Natural killer cell (primary cell): ENCODE measurements at regions not wholly inside any gene's neighbourhood (a gene's known extent, or its start where the extent isn't known, plus 50 kb on each side); places are given as distances from the start of the nearest gene placed in this dataset.

Experiments
- ATAC-seq, 3 donors: fragments of 150-1000 bp in 2 of 3; fragments of 200-7000 bp in 1 of 3; cut with Tn5 transposase; 1 replicate in 1 of 3; 2 replicates in 2 of 3; pipeline ENCODE4 v1.10.0; 2021; ENCODE audit warnings: mild to moderate bottlenecking in 2 of 3, moderate library complexity in 2 of 3
- DNase-seq, 2 donors: peaks; one replicate each; pipeline versions ENCODE4 v3.0.0 to v3.0.0-alpha.2; 2013 to 2021; ENCODE audit warnings: mixed read lengths in 1 of 2
- H3K27ac ChIP-seq: one replicate; pipeline ENCODE4 v1.5.1; 2013; ENCODE audit warnings: mild to moderate bottlenecking, low read length
- H3K27me3 ChIP-seq: one replicate; pipeline ENCODE4 v1.6.1; 2013; ENCODE audit warnings: low read length; ENCODE audit not compliant: control insufficient read depth, insufficient read depth
- H3K36me3 ChIP-seq: one replicate; pipeline ENCODE4 v1.6.1; 2013; ENCODE audit warnings: low read length; ENCODE audit not compliant: control insufficient read depth, insufficient read depth
- H3K4me1 ChIP-seq: one replicate; pipeline ENCODE4 v1.6.1; 2013; ENCODE audit warnings: low read length; ENCODE audit not compliant: control insufficient read depth, insufficient read depth
- H3K4me3 ChIP-seq: one replicate; pipeline ENCODE4 v1.5.1; 2013; ENCODE audit warnings: low read length
- H3K9me3 ChIP-seq: one replicate; pipeline ENCODE4 v1.6.1; 2013; ENCODE audit warnings: low read length; ENCODE audit not compliant: control insufficient read depth, insufficient read depth
- H3K27ac Mint-ChIP-seq, 2 donors: one replicate each; pipeline ENCODE4 v1.8.0; 2022; ENCODE audit warnings: mild to moderate bottlenecking in 2 of 2, mixed read lengths in 2 of 2, moderate library complexity in 1 of 2
- H3K27me3 Mint-ChIP-seq, 2 donors: one replicate each; pipeline ENCODE4 v1.8.0; 2022; ENCODE audit warnings: low read depth in 2 of 2, mixed read lengths in 2 of 2
- H3K36me3 Mint-ChIP-seq: one replicate; pipeline ENCODE4 v1.8.0; 2022; ENCODE audit warnings: mixed read lengths
- H3K4me1 Mint-ChIP-seq, 2 donors: one replicate each; pipeline ENCODE4 v1.8.0; 2022; ENCODE audit warnings: mixed read lengths in 2 of 2
- H3K4me3 Mint-ChIP-seq: one replicate; pipeline ENCODE4 v1.8.0; 2022; ENCODE audit warnings: mild to moderate bottlenecking, moderate library complexity, mixed read lengths
- H3K9me3 Mint-ChIP-seq, 2 donors: one replicate each; pipeline ENCODE4 v1.8.0; 2022; ENCODE audit warnings: mixed read lengths in 2 of 2
- WGBS: methylation state at CpG from one replicate; pipeline ENCODE4 v1.1.7; 2013; ENCODE audit warnings: missing lambda C conversion rate; ENCODE audit not compliant: insufficient coverage; 5-methylcytosine and 5-hydroxymethylcytosine counted together
- intact Hi-C: fragments of 100-400 bp; cut with micrococcal nuclease; formaldehyde crosslinking; loops from one replicate; pipeline ENCODE4 v1.14.2; 2022
- TF ChIP-seq, protein P1 (sequence below): fragments of 200-600 bp; IDR thresholded peaks from one replicate; pipeline ENCODE4 v1.8.0; 2022; ENCODE audit warnings: antibody characterized with exemption

DNA sequence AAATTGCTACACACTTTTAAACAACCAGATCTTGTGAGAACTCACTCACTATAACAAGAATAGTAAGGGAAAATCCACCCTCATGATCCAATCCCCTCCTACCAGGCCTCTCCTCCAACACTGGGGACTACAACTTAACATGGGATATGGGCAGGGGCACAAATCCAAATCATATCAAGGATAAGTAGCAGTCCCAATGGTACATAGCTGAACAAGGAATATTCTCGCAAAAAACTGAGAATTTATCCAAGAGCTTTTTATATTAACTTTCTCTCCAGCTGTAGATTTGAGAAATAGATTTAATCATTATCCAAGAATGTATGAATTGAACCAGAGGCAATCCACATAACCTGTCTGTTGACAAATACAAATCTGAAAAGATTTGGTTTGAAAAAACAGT, 185.2 kb downstream of the TMTC3 start:
- H3K36me3 Mint-ChIP-seq: no peaks in the 10 kb centered on the region
- no CpG with 5 or more reads among the region's 1 CpG for WGBS

DNA sequence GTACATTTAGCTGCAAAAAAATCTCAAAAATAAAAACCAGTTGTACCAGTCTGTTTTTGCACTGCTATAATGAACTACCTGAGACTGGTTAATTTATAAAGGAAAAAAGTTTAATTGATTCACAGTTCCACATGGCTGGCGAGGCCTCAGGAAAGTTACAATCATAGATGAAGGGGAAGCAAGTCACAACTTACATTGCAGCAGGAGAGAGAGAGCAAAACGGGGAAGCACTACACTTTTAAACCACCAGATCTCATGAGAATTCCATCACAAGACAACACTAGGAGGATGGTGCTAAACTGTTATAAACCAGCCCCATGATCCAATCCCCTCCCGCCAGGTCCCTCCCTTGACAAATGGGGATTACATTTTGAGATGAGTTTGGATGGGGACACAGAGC, 186.0 kb downstream of the TMTC3 start:
- H3K27ac ChIP-seq: no peak overlapping the region
- Mint-ChIP-seq H3K27ac (no peak overlapping the region), H3K36me3 (no peaks in the 10 kb centered on the region), H3K27me3 (no peaks in the 10 kb centered on the region), H3K4me3 (no peak overlapping the region), H3K4me1 (no peaks in the 10 kb centered on the region), H3K9me3 (peaks cover 2 to 8% of the 10 kb centered on the region in 2 donors)
- H3K27me3 ChIP-seq: no peaks in the 10 kb centered on the region
- H3K4me1 ChIP-seq: no peaks in the 10 kb centered on the region
- 81% methylated on average over 3 of the region's 3 CpGs for WGBS
- no peak for DNase-seq
- no peak for ATAC-seq
- TF ChIP-seq, protein P1, sequence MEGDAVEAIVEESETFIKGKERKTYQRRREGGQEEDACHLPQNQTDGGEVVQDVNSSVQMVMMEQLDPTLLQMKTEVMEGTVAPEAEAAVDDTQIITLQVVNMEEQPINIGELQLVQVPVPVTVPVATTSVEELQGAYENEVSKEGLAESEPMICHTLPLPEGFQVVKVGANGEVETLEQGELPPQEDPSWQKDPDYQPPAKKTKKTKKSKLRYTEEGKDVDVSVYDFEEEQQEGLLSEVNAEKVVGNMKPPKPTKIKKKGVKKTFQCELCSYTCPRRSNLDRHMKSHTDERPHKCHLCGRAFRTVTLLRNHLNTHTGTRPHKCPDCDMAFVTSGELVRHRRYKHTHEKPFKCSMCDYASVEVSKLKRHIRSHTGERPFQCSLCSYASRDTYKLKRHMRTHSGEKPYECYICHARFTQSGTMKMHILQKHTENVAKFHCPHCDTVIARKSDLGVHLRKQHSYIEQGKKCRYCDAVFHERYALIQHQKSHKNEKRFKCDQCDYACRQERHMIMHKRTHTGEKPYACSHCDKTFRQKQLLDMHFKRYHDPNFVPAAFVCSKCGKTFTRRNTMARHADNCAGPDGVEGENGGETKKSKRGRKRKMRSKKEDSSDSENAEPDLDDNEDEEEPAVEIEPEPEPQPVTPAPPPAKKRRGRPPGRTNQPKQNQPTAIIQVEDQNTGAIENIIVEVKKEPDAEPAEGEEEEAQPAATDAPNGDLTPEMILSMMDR: no peak
- intact Hi-C loops: no loop called here
- H3K36me3 ChIP-seq: no peaks in the 10 kb centered on the region
- H3K9me3 ChIP-seq: no peaks in the 10 kb centered on the region
- H3K4me3 ChIP-seq: no peak overlapping the region

More for the DNA sequence above, 185.2 kb downstream of the TMTC3 start:
- ATAC-seq (no peak), DNase-seq (no peak)
- Mint-ChIP-seq H3K27ac (no peak overlapping the region), H3K9me3 (peaks cover 2 to 8% of the 10 kb centered on the region in 2 donors), H3K4me1 (no peaks in the 10 kb centered on the region), H3K27me3 (no peaks in the 10 kb centered on the region), H3K4me3 (no peak overlapping the region)
- H3K36me3 ChIP-seq: no peaks in the 10 kb centered on the region
- no peak overlapping the region for H3K27ac ChIP-seq
- no peaks in the 10 kb centered on the region for H3K27me3 ChIP-seq
- no peaks in the 10 kb centered on the region for H3K9me3 ChIP-seq
- no peak overlapping the region for H3K4me3 ChIP-seq
- TF ChIP-seq, protein P1: no peak
- intact Hi-C loops: no loop called here
- H3K4me1 ChIP-seq: no peaks in the 10 kb centered on the region

DNA sequence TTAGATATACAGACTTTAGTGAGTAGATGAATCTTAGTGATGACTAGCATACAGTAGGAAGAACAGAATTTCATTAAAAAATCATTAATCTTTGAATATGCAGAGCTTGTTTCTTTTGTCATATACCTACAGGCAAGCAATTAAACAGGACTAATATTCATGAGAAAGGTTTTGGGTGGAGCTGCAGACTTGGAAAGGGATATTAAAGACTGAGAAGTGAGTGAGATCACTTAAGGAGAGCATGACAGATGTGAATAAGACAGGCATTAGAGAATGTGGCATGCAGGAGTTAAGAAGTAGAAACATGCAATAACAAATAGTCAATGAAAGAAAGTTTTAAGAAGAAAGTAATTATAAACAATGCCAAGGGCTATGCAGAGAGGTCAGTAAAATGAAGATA, 187.7 kb downstream of the TMTC3 start:
- Histone ChIP-seq H3K4me1 (no peaks in the 10 kb centered on the region), H3K27me3 (no peaks in the 10 kb centered on the region), H3K36me3 (no peaks in the 10 kb centered on the region), H3K4me3 (no peak overlapping the region), H3K27ac (no peak overlapping the region), H3K9me3 (no peaks in the 10 kb centered on the region)
- no peak overlapping the region for H3K27ac Mint-ChIP-seq
- H3K27me3 Mint-ChIP-seq: no peaks in the 10 kb centered on the region
- H3K4me1 Mint-ChIP-seq: no peaks in the 10 kb centered on the region
- H3K9me3 Mint-ChIP-seq: peaks cover 8 to 10% of the 10 kb centered on the region in 2 donors
- DNase-seq (no peak), ATAC-seq (no peak)
- TF ChIP-seq, protein P1: no peak
- intact Hi-C loops: no loop called here
- H3K36me3 Mint-ChIP-seq: no peaks in the 10 kb centered on the region
- H3K4me3 Mint-ChIP-seq: no peak overlapping the region

DNA sequence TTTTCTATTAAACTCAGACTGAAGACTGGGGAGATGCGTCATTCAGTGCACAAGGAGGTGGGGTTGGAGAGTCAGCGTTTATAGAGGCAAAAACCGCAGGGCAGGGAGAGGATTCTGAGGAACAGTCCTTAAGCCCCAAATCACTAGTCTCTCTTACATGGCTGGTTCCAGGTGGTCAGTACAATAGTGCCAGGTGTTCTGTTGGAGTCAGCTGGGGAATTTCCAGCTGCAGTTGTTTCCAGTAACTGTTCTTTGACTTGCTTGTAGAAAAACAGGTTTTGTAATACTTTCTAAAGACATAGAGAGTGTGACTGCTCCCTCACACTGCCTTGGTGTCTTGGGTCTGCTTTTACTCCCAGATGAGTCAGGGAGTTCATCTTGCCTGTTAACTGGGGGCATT, 192.2 kb downstream of the TMTC3 start:
- no peaks in the 10 kb centered on the region for H3K36me3 ChIP-seq
- no peak overlapping the region for H3K4me3 Mint-ChIP-seq

More for the DNA sequence above, 192.2 kb downstream of the TMTC3 start:
- WGBS: 85% methylated on average over 3 of the region's 3 CpGs
- no peaks in the 10 kb centered on the region for H3K27me3 ChIP-seq
- Mint-ChIP-seq H3K4me1 (no peaks in the 10 kb centered on the region), H3K27ac (no peak overlapping the region), H3K27me3 (no peaks in the 10 kb centered on the region), H3K36me3 (no peaks in the 10 kb centered on the region), H3K9me3 (peaks cover 11% of the 10 kb centered on the region in 2 donors)
- TF ChIP-seq, protein P1: no peak
- no peak overlapping the region for H3K27ac ChIP-seq
- no peaks in the 10 kb centered on the region for H3K4me1 ChIP-seq
- intact Hi-C loops: no loop called here
- no peak for ATAC-seq
- H3K9me3 ChIP-seq: no peaks in the 10 kb centered on the region
- no peak for DNase-seq
- H3K4me3 ChIP-seq: no peak overlapping the region
